ENCODE measurements at regions not wholly inside any gene's neighbourhood (a gene's known extent, or its start where the extent isn't known, plus 50 kb on each side); places are given as distances from the start of the nearest gene placed in this dataset.

DNA sequence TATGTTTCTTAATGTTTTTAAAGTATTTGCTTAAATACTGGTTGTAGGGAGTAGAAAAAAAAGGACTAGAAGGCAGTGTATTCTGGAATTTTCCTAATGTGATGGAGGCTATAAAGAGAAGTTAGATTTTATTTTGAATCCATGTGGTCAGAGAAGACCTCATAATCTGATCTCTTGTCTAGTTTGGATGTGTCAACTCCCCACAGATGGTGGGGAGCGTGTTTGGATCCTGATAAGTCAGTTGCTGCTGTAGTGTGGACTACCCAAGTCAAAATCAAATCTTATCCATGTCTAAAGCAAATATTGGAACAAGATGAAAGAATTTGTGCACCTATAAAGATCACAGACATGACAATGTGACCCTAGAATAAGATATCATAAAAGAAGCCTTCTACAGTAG lies 918.0 kb downstream of the LTN1 start:
- no peak for DNase-seq (ENCODE audit: low read depth)
- TF ChIP-seq, protein P1, sequence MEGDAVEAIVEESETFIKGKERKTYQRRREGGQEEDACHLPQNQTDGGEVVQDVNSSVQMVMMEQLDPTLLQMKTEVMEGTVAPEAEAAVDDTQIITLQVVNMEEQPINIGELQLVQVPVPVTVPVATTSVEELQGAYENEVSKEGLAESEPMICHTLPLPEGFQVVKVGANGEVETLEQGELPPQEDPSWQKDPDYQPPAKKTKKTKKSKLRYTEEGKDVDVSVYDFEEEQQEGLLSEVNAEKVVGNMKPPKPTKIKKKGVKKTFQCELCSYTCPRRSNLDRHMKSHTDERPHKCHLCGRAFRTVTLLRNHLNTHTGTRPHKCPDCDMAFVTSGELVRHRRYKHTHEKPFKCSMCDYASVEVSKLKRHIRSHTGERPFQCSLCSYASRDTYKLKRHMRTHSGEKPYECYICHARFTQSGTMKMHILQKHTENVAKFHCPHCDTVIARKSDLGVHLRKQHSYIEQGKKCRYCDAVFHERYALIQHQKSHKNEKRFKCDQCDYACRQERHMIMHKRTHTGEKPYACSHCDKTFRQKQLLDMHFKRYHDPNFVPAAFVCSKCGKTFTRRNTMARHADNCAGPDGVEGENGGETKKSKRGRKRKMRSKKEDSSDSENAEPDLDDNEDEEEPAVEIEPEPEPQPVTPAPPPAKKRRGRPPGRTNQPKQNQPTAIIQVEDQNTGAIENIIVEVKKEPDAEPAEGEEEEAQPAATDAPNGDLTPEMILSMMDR (IDR thresholded peaks at IDR 0.05; ENCODE audit: insufficient read depth, low read length) = no peak
- no peak overlapping the region for H3K4me3 ChIP-seq (ENCODE audit: low read depth, low read length)

DNA sequence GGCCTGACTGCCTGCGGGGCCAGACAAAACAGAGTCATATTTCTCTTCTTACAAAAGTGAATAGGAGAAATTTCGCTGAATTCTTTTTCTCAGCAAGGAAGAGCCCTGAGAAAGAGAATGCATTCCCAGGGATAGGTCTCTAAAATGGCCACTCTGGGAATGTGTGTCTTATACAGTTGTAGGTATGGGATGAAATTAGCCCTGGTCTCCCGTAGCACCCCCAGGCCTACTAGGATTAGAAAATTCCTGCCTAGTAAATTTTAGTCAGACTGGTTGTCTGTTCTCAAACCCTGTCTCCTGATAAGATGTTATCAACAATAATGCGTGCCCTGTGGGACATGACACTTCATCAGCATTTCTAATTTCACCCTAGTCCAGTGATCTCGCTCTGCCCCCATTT lies 920.1 kb downstream of the LTN1 start:
- TF ChIP-seq, protein P1 (IDR thresholded peaks at IDR 0.05; ENCODE audit: insufficient read depth, low read length) = no peak
- no peak overlapping the region for H3K4me3 ChIP-seq (ENCODE audit: low read depth, low read length)
- no peak for DNase-seq (ENCODE audit: low read depth)

DNA sequence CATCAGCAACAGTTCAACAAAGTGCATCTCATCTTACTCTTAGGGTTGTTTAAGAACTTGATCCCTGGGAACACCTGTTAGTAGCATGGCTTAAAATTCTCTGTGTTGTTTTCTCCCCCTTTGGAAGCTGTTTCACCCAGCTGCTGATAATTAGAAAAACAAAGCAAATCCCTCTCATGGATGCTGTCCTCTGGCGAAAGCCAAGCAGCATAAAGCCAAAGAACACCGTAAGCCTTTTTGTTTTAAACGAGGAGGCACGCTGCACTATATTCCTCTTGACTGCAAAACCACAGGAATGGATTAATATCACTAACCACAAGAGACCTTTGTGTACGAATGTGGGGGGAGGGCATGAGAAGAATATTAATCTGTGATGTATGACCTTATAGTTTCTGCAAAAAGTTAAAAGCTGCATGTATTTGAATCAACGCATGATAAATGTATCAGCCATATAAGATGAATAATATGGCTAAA lies 923.2 kb downstream of the LTN1 start:
- H3K4me3 ChIP-seq (ENCODE audit: low read depth, low read length) = no peak overlapping the region
- TF ChIP-seq, protein P1 (IDR thresholded peaks at IDR 0.05; ENCODE audit: insufficient read depth, low read length) = no peak
- DNase-seq (ENCODE audit: low read depth) = peak; percentile 98

DNA sequence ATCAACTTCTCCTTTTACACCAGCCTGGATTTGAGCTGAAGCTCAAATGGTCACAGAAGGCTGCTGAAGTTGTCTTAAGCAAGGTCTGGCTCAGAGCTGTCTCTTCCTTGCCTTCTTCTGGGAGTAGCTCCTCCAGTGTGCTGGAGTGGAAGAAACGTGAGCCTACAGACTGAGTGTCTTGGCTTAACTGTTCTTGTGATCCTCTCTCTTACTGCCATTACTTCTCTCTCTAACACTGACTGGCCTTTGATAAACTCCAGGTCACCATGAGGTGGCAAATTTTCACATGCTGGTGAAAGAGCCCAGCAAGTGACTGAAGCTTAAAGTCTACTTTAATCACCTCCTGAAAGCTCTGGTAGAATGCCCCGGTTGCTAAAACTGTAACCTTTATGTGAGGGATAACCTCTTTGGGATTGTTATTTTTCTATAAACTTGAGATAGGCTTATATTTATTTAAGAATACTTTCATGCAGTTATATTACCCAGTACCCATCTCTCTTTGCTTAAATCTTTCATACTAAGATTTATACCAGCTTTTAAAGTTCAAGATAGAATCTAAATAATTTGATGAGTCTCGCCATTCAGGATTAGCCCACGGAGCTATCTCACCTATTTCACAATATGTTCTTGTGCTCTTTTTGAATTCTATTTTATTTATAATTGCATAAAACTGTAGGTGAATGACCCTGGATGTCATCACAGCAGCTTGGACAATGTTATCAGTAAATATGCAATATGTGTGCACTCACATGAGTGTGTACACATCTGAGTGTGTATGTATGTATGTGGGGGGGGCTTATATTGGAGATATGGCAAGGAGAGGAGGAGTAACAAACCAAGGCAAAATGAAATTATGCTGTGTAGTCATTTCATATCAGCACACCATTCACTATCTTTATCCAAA lies 924.0 kb downstream of the LTN1 start:
- TF ChIP-seq, protein P1 (IDR thresholded peaks at IDR 0.05; ENCODE audit: insufficient read depth, low read length) = no peak
- H3K4me3 ChIP-seq (ENCODE audit: low read depth, low read length) = no peak overlapping the region
- DNase-seq (ENCODE audit: low read depth) = peak; percentile 33

DNA sequence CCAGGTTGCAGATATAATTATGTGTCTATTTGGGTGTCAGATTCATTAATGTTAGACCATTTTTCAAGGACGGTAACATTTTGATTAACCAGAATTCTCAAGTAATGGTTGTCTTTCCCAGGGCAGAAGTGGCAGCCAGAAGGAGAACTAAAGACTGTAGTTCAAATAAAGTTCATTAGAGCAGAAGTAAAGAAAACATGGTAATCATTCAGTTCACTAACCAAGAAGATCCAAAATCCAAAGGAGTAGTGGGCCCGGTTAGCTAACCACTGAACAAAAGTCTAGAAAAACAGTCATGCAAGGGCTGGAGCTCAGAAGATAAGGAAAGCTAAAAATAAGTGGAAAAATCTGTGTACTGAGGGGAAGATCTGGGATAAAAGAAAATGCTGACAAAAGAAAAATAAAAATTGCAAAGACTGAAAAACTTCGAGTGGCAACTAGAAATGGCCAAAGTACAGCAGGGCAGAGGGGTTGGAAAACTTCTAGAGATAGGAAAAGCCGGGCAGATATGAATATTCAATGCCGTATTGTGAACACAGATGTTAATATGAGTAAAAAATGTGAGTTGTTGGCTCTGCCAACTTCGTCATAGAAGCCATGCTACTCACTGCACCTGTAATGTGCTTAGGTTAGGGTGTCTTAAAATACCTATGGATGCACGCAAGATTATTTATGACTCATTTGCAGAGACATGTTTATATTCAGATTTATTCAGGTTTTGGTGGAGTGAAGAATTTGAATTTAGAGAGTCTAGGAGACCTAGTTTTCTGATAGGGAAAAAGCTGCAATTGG lies 925.9 kb downstream of the LTN1 start:
- DNase-seq (ENCODE audit: low read depth) = peak; percentile 42
- H3K4me3 ChIP-seq (ENCODE audit: low read depth, low read length) = no peak overlapping the region
- TF ChIP-seq, protein P1 (IDR thresholded peaks at IDR 0.05; ENCODE audit: insufficient read depth, low read length) = no peak

DNA sequence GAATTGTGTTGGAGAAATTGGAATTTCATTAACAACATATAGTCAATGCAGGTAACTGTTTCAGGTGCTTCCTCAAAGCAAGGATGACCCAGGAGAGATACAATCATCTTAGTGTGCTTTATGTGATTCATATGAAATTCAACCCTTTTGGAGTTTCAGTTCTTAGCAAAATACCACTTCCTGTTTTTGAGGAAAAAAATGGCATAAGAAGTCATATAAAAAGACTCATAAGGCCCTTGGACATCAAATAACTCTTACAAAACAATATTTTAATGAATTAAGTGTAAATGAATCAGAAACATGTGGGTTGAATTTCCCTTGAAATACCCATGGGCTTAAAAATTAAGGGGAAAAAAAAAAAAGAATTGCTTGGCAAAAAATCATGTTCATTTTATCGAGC lies 926.6 kb downstream of the LTN1 start:
- TF ChIP-seq, protein P1 (IDR thresholded peaks at IDR 0.05; ENCODE audit: insufficient read depth, low read length) = no peak
- peak; percentile 16 for DNase-seq (ENCODE audit: low read depth)
- no peak overlapping the region for H3K4me3 ChIP-seq (ENCODE audit: low read depth, low read length)
